Mesenchymal stem cell (in vitro differentiated cells and primary cell): ENCODE measurements at regions not wholly inside any gene's neighbourhood (a gene's known extent, or its start where the extent isn't known, plus 50 kb on each side); places are given as distances from the start of the nearest gene placed in this dataset.
A peak's percentile ranks its signal among the peaks of the same experiment; 100 is the strongest.

Experiments
- DNase-seq: peaks from one replicate; pipeline ENCODE4 v3.0.0-alpha.2; 2013
- H2AFZ ChIP-seq: one replicate; pipeline ENCODE4 v1.6.1; 2013; ENCODE audit warnings: low read depth, mild to moderate bottlenecking, control low read depth, inconsistent platforms, low read length, moderate library complexity
- H2AK5ac ChIP-seq: 2 replicates; pipeline ENCODE4 v1.6.1; 2013; ENCODE audit warnings: low read length, moderate library complexity, mild to moderate bottlenecking, inconsistent platforms; ENCODE audit not compliant: severe bottlenecking
- H2BK120ac ChIP-seq: one replicate; pipeline ENCODE4 v1.6.1; 2013; ENCODE audit warnings: low read depth, mild to moderate bottlenecking, inconsistent platforms, low read length, moderate library complexity
- H2BK12ac ChIP-seq, 2 experiments: one replicate each; pipeline ENCODE4 v1.6.1; 2013; ENCODE audit warnings: inconsistent platforms in 2 of 2, low read length in 2 of 2, mild to moderate bottlenecking in 2 of 2, moderate library complexity in 2 of 2, control low read depth in 1 of 2
- H2BK15ac ChIP-seq: one replicate; pipeline ENCODE4 v1.6.1; 2013; ENCODE audit warnings: mild to moderate bottlenecking, low read depth, inconsistent platforms; ENCODE audit not compliant: poor library complexity, severe bottlenecking
- H2BK5ac ChIP-seq: 2 replicates; pipeline ENCODE4 v1.6.1; 2013; ENCODE audit warnings: low read depth, mild to moderate bottlenecking, low read length, control low read depth, inconsistent platforms; ENCODE audit not compliant: poor library complexity, severe bottlenecking
- H3K14ac ChIP-seq, 2 experiments: one replicate each; pipeline ENCODE4 v1.6.1; 2013; ENCODE audit warnings: inconsistent platforms in 2 of 2, low read length in 2 of 2, control low read depth in 1 of 2, mild to moderate bottlenecking in 1 of 2, moderate library complexity in 1 of 2
- H3K18ac ChIP-seq, 2 experiments: one replicate each; pipeline ENCODE4 v1.6.1; 2013; ENCODE audit warnings: inconsistent platforms in 2 of 2, low read length in 2 of 2, control low read depth in 1 of 2, low read depth in 1 of 2, mild to moderate bottlenecking in 1 of 2
- H3K23ac ChIP-seq, 2 experiments: one replicate each; pipeline ENCODE4 v1.6.1; 2013; ENCODE audit warnings: inconsistent platforms in 2 of 2, low read length in 2 of 2, mild to moderate bottlenecking in 2 of 2, moderate library complexity in 2 of 2, control low read depth in 1 of 2
- H3K27ac ChIP-seq: 2 replicates; pipeline ENCODE4 v1.5.1; 2013; ENCODE audit warnings: mild to moderate bottlenecking, moderate library complexity, low read length, control low read depth, inconsistent platforms; ENCODE audit not compliant: poor library complexity, severe bottlenecking
- H3K27me3 ChIP-seq, 2 experiments: 2 replicates each; pipeline versions ENCODE4 v1.6.1 to v1.7.0; 2013; ENCODE audit warnings: low read length in 2 of 2, mild to moderate bottlenecking in 2 of 2, moderate library complexity in 2 of 2, control low read depth in 1 of 2, inconsistent platforms in 1 of 2; ENCODE audit not compliant: control insufficient read depth in 1 of 2, insufficient read depth in 1 of 2
- H3K36me3 ChIP-seq, 2 experiments: 2 replicates each; pipeline versions ENCODE4 v1.6.1 to v1.7.0; 2013; ENCODE audit warnings: low read length in 2 of 2, control low read depth in 1 of 2, inconsistent platforms in 1 of 2, low read depth in 1 of 2, mild to moderate bottlenecking in 1 of 2; ENCODE audit not compliant: insufficient read depth in 2 of 2, control insufficient read depth in 1 of 2
- H3K4ac ChIP-seq, 2 experiments: one replicate each; pipeline ENCODE4 v1.6.1; 2013; ENCODE audit warnings: inconsistent platforms in 2 of 2, low read length in 2 of 2, mild to moderate bottlenecking in 2 of 2, moderate library complexity in 2 of 2, control low read depth in 1 of 2, low read depth in 1 of 2
- H3K4me1 ChIP-seq: 2 replicates; pipeline ENCODE4 v1.6.1; 2013; ENCODE audit warnings: low read depth, low read length, control low read depth; ENCODE audit not compliant: control insufficient read depth, insufficient read depth
- H3K4me2 ChIP-seq: 2 replicates; pipeline ENCODE4 v1.6.1; 2013; ENCODE audit warnings: low read length, mild to moderate bottlenecking, inconsistent platforms; ENCODE audit not compliant: poor library complexity, severe bottlenecking
- H3K4me3 ChIP-seq, 2 experiments: 2 replicates each; pipeline versions ENCODE4 v1.5.1 to v1.7.0; 2013; ENCODE audit warnings: low read length in 2 of 2, mild to moderate bottlenecking in 2 of 2, control low read depth in 1 of 2, low read depth in 1 of 2; ENCODE audit not compliant: insufficient read depth in 1 of 2
- H3K79me1 ChIP-seq: replicated peaks from 2 replicates; pipeline ENCODE4 v1.6.1; 2013; ENCODE audit warnings: mild to moderate bottlenecking, control low read depth, low read length, inconsistent platforms; ENCODE audit not compliant: poor library complexity, severe bottlenecking
- H3K9ac ChIP-seq: 2 replicates; pipeline ENCODE4 v1.7.0; 2013; ENCODE audit warnings: mild to moderate bottlenecking, low read length, moderate library complexity
- H3K9me3 ChIP-seq: 2 replicates; pipeline ENCODE4 v1.7.0; 2013; ENCODE audit warnings: mild to moderate bottlenecking, low read length; ENCODE audit not compliant: control insufficient read depth
- H4K8ac ChIP-seq: one replicate; pipeline ENCODE4 v1.6.1; 2013; ENCODE audit warnings: inconsistent platforms, mild to moderate bottlenecking, low read length, moderate library complexity
- H4K91ac ChIP-seq: one replicate; pipeline ENCODE4 v1.6.1; 2013; ENCODE audit warnings: mild to moderate bottlenecking, low read length, inconsistent platforms
- WGBS: methylation state at CpG from one replicate; pipeline ENCODE4 v1.1.7; 2013; ENCODE audit warnings: mixed read lengths; 5-methylcytosine and 5-hydroxymethylcytosine counted together

GRCh38 chr20:51127713-51128112 is 104.8 kb upstream of the KCNG1 start:
- no peak for DNase-seq
- H2BK120ac ChIP-seq, result no peak overlapping the region
- peak overlapping the region; percentile 51 to 56 for H2BK12ac ChIP-seq
- H4K8ac ChIP-seq, result peak overlapping the region; percentile 72
- no peak overlapping the region for H2AFZ ChIP-seq
- no peak overlapping the region for H3K9ac ChIP-seq
- peak overlapping the region in 1 of 2 experiments; percentile 42 for H3K18ac ChIP-seq
- no peak overlapping the region for H3K14ac ChIP-seq
- H3K27me3 ChIP-seq, result no peaks in the 10 kb centered on the region
- no peaks in the 10 kb centered on the region for H3K9me3 ChIP-seq
- H2BK15ac ChIP-seq, result no peak overlapping the region
- no peak overlapping the region for H3K4ac ChIP-seq
- 83% methylated on average over 4 of the region's 4 CpGs for WGBS
- peaks cover 13% of the 10 kb centered on the region for H3K4me1 ChIP-seq
- no peak overlapping the region for H2BK5ac ChIP-seq
- H3K4me2 ChIP-seq, result no peak overlapping the region
- no peak overlapping the region for H2AK5ac ChIP-seq
- no peak overlapping the region for H3K27ac ChIP-seq
- no peak overlapping the region for H3K23ac ChIP-seq
- no peak overlapping the region for H3K4me3 ChIP-seq
- H3K36me3 ChIP-seq, result no peaks in the 10 kb centered on the region
- no peak overlapping the region for H4K91ac ChIP-seq
- no peaks in the 10 kb centered on the region for H3K79me1 ChIP-seq

GRCh38 chr20:51126337-51126736 is 103.4 kb upstream of the KCNG1 start:
- H2BK12ac ChIP-seq, result no peak overlapping the region
- H3K27ac ChIP-seq, result no peak overlapping the region
- H3K9ac ChIP-seq, result no peak overlapping the region
- no peak overlapping the region for H3K4me3 ChIP-seq
- no peak overlapping the region for H3K23ac ChIP-seq
- no peak for DNase-seq
- H3K79me1 ChIP-seq, result no peaks in the 10 kb centered on the region
- H2BK120ac ChIP-seq, result no peak overlapping the region
- no peak overlapping the region for H2BK5ac ChIP-seq
- H2BK15ac ChIP-seq, result no peak overlapping the region
- no peak overlapping the region for H3K14ac ChIP-seq
- H3K27me3 ChIP-seq, result no peaks in the 10 kb centered on the region
- no peak overlapping the region for H3K18ac ChIP-seq
- no peak overlapping the region for H3K4me2 ChIP-seq
- no peak overlapping the region for H3K4ac ChIP-seq
- 93% methylated on average over 3 of the region's 3 CpGs for WGBS
- H3K9me3 ChIP-seq, result no peaks in the 10 kb centered on the region
- peaks cover 13% of the 10 kb centered on the region for H3K4me1 ChIP-seq
- H2AK5ac ChIP-seq, result no peak overlapping the region
- H4K8ac ChIP-seq, result no peak overlapping the region
- no peak overlapping the region for H4K91ac ChIP-seq
- no peaks in the 10 kb centered on the region for H3K36me3 ChIP-seq
- H2AFZ ChIP-seq, result no peak overlapping the region

- Histone ChIP-seq H2BK5ac (no peak overlapping the region), H3K9ac (no peak overlapping the region), H2AFZ (no peak overlapping the region), H3K4me3 (no peak overlapping the region), H2BK15ac (peak overlapping the region; percentile 71), H3K9me3 (no peaks in the 10 kb centered on the region), H2BK12ac (no peak overlapping the region), H3K79me1 (no peaks in the 10 kb centered on the region), H4K91ac (no peak overlapping the region), H2AK5ac (no peak overlapping the region), H3K4me1 (peaks cover 14% of the 10 kb centered on the region), H4K8ac (no peak overlapping the region), H3K14ac (no peak overlapping the region), H3K27ac (no peak overlapping the region), H3K18ac (no peak overlapping the region), H3K27me3 (peaks cover under 1 to 2% of the 10 kb centered on the region in 2 experiments), H3K23ac (no peak overlapping the region), H3K36me3 (no peaks in the 10 kb centered on the region), H3K4ac (no peak overlapping the region), H2BK120ac (no peak overlapping the region), H3K4me2 (no peak overlapping the region)
- 85% methylated on average over 4 of the region's 4 CpGs for WGBS
- DNase-seq, result no peak
These were observed 102.9 kb upstream of the KCNG1 start for GRCh38 chr20:51125780-51126179.

- H3K14ac ChIP-seq, result no peak overlapping the region
- no peak overlapping the region for H2BK15ac ChIP-seq
- H3K4me2 ChIP-seq, result no peak overlapping the region
- H3K27ac ChIP-seq, result no peak overlapping the region
- no peak overlapping the region for H2BK120ac ChIP-seq
- no peak overlapping the region for H3K9ac ChIP-seq
- H3K27me3 ChIP-seq, result peaks cover 6 to 9% of the 10 kb centered on the region in 2 experiments
- H3K9me3 ChIP-seq, result no peaks in the 10 kb centered on the region
- no peak overlapping the region for H4K91ac ChIP-seq
- H2BK12ac ChIP-seq, result no peak overlapping the region
- 77% methylated on average over 3 of the region's 5 CpGs for whole genome bisulfite sequencing
- H3K4me1 ChIP-seq, result peaks cover 14% of the 10 kb centered on the region
- no peaks in the 10 kb centered on the region for H3K79me1 ChIP-seq
- H3K18ac ChIP-seq, result no peak overlapping the region
- no peak overlapping the region for H3K4ac ChIP-seq
- no peak overlapping the region for H3K23ac ChIP-seq
- no peaks in the 10 kb centered on the region for H3K36me3 ChIP-seq
- no peak overlapping the region for H3K4me3 ChIP-seq
- H2AFZ ChIP-seq, result no peak overlapping the region
- no peak overlapping the region for H2AK5ac ChIP-seq
- H4K8ac ChIP-seq, result no peak overlapping the region
- no peak overlapping the region for H2BK5ac ChIP-seq
- no peak for DNase-seq
These were observed 102.2 kb upstream of the KCNG1 start for GRCh38 chr20:51125105-51125504.
